ENCODE measurements at regions not wholly inside any gene's neighbourhood (a gene's known extent, or its start where the extent isn't known, plus 50 kb on each side); places are given as distances from the start of the nearest gene placed in this dataset.

DNA sequence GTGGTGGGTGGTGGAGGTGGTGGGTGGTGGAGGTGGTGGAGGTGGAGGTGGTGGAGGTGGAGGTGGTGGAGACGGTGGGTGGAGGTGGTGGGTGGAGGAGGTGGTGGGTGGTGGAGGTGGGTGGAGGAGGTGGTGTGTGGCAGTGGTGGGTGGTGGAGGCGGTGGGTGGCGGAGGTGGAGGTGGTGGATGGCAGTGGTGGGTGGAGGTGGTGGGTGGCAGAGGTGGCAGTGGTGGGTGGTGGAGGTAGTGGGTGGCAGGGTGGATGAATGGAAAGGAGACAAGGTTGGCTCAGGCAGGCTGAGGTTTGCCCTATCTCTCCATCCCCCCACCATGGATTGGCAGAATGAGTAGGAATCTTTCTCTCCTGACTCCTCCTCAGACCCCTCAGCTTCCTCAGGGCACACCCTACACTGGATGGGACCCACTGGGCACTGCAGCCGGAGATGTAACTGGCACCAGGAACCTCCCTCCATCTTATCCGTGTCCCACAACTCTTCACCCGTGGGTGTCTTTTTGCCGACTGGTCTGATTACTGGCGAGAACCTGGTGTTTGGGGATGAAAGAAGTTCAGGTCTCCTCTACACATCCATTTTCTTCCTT, 166.3 kb downstream of the C9orf50 start:
- Histone ChIP-seq H3K4me3 (ENCODE audit: insufficient read depth in 1 of 2, low read depth in 1 of 2, low read length in 2 of 2) (no peak overlapping the region), H4K8ac (ENCODE audit: low read length) (no peak overlapping the region), H3K4me1 (ENCODE audit: control insufficient read depth, insufficient read depth, low read depth, low read length) (peaks cover 23% of the 10 kb centered on the region), H2BK5ac (ENCODE audit: low read depth, low read length, poor library complexity, severe bottlenecking) (no peak overlapping the region), H3K9ac (ENCODE audit: low read length) (no peak overlapping the region), H2BK120ac (ENCODE audit: low read depth, low read length) (no peak overlapping the region), H4K91ac (ENCODE audit: low read length) (peak overlapping the region; percentile 58), H3K23ac (ENCODE audit: low read length in 2 of 2) (no peak overlapping the region), H3K27me3 (ENCODE audit: control insufficient read depth in 1 of 2, insufficient read depth in 1 of 2, low read length in 2 of 2) (no peaks in the 10 kb centered on the region), H3K9me3 (ENCODE audit: control insufficient read depth, low read length) (no peaks in the 10 kb centered on the region), H3K27ac (ENCODE audit: low read length, poor library complexity, severe bottlenecking) (no peak overlapping the region), H2AFZ (ENCODE audit: low read depth, low read length) (no peak overlapping the region), H3K14ac (ENCODE audit: low read length in 2 of 2) (no peak overlapping the region), H3K18ac (ENCODE audit: low read depth in 1 of 2, low read length in 2 of 2) (no peak overlapping the region), H3K79me1 (replicated peaks; ENCODE audit: low read length, poor library complexity, severe bottlenecking) (no peaks in the 10 kb centered on the region), H3K4me2 (ENCODE audit: low read length, poor library complexity, severe bottlenecking) (no peak overlapping the region), H3K4ac (ENCODE audit: low read depth in 1 of 2, low read length in 2 of 2) (no peak overlapping the region), H2BK15ac (ENCODE audit: low read depth, poor library complexity, severe bottlenecking) (no peak overlapping the region), H3K36me3 (ENCODE audit: control insufficient read depth in 1 of 2, insufficient read depth in 2 of 2, low read depth in 1 of 2, low read length in 2 of 2) (no peaks in the 10 kb centered on the region), H2AK5ac (ENCODE audit: low read length, severe bottlenecking) (no peak overlapping the region), H2BK12ac (ENCODE audit: low read length in 2 of 2) (peak overlapping the region in 1 of 2 experiments; percentile 81)
- no peak for DNase-seq
- 90% methylated on average over 6 of the region's 8 CpGs for WGBS

DNA sequence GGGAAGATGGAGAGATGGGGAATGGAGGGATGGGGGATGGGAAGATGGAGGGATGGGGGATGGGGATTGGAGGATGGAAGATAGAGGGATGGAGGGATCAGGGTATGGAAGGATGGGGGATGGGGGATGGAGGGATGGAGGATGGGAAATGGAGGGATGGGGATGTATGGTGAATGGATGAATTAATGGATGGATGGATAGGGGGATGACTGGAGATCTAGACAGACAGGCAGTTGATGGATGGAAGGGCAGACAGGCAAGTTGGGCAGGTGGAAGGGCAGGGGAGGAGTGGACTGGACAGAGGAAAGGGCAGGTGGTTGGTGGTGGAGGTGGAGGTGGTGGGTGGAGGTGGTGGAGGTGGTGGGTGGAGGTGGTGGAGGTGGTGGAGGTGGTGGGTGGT, 167.2 kb downstream of the C9orf50 start:
- Histone ChIP-seq H2BK12ac (ENCODE audit: low read length in 2 of 2) (no peak overlapping the region), H3K27me3 (ENCODE audit: control insufficient read depth in 1 of 2, insufficient read depth in 1 of 2, low read length in 2 of 2) (no peaks in the 10 kb centered on the region), H2BK120ac (ENCODE audit: low read depth, low read length) (no peak overlapping the region), H3K23ac (ENCODE audit: low read length in 2 of 2) (no peak overlapping the region), H3K4me1 (ENCODE audit: control insufficient read depth, insufficient read depth, low read depth, low read length) (peaks cover 15% of the 10 kb centered on the region), H2AK5ac (ENCODE audit: low read length, severe bottlenecking) (no peak overlapping the region), H3K14ac (ENCODE audit: low read length in 2 of 2) (no peak overlapping the region), H2AFZ (ENCODE audit: low read depth, low read length) (no peak overlapping the region), H3K9ac (ENCODE audit: low read length) (no peak overlapping the region), H3K79me1 (replicated peaks; ENCODE audit: low read length, poor library complexity, severe bottlenecking) (no peaks in the 10 kb centered on the region), H3K4me3 (ENCODE audit: insufficient read depth in 1 of 2, low read depth in 1 of 2, low read length in 2 of 2) (no peak overlapping the region), H3K18ac (ENCODE audit: low read depth in 1 of 2, low read length in 2 of 2) (no peak overlapping the region), H3K36me3 (ENCODE audit: control insufficient read depth in 1 of 2, insufficient read depth in 2 of 2, low read depth in 1 of 2, low read length in 2 of 2) (no peaks in the 10 kb centered on the region), H4K91ac (ENCODE audit: low read length) (peak overlapping the region; percentile 64), H2BK15ac (ENCODE audit: low read depth, poor library complexity, severe bottlenecking) (no peak overlapping the region), H3K27ac (ENCODE audit: low read length, poor library complexity, severe bottlenecking) (no peak overlapping the region), H3K4ac (ENCODE audit: low read depth in 1 of 2, low read length in 2 of 2) (no peak overlapping the region), H3K9me3 (ENCODE audit: control insufficient read depth, low read length) (no peaks in the 10 kb centered on the region), H3K4me2 (ENCODE audit: low read length, poor library complexity, severe bottlenecking) (no peak overlapping the region), H2BK5ac (ENCODE audit: low read depth, low read length, poor library complexity, severe bottlenecking) (no peak overlapping the region), H4K8ac (ENCODE audit: low read length) (no peak overlapping the region)
- no peak for DNase-seq

DNA sequence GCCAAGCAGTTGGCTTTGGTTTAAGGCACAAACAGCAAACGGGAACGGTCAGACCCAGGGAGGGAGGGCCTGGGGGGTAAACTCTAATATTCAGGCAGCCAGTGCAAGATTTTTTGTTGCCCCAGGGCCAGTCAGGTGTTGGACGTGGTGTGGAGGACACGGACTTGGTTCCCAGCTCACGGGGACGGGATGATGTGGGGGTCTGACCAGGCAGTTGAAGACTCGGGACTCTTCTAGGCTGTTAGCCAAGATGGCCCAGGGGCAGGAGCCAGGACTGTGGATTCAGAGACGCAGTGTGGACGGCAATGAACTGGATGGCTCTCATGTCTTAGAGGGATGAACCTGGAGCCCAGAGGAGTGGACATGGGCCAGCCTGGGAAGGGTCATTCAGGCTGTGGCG, 169.2 kb downstream of the C9orf50 start:
- no peak overlapping the region for H3K14ac ChIP-seq (ENCODE audit: low read length in 2 of 2)
- 88% methylated on average over 10 of the region's 10 CpGs for WGBS
- H3K27me3 ChIP-seq (ENCODE audit: control insufficient read depth in 1 of 2, insufficient read depth in 1 of 2, low read length in 2 of 2) = no peaks in the 10 kb centered on the region
- H4K8ac ChIP-seq (ENCODE audit: low read length) = no peak overlapping the region
- no peak overlapping the region for H3K4me3 ChIP-seq (ENCODE audit: insufficient read depth in 1 of 2, low read depth in 1 of 2, low read length in 2 of 2)
- H3K4me2 ChIP-seq (ENCODE audit: low read length, poor library complexity, severe bottlenecking) = no peak overlapping the region
- H3K9me3 ChIP-seq (ENCODE audit: control insufficient read depth, low read length) = no peaks in the 10 kb centered on the region
- peaks cover 7% of the 10 kb centered on the region for H3K4me1 ChIP-seq (ENCODE audit: control insufficient read depth, insufficient read depth, low read depth, low read length)
- H2AK5ac ChIP-seq (ENCODE audit: low read length, severe bottlenecking) = no peak overlapping the region
- no peaks in the 10 kb centered on the region for H3K36me3 ChIP-seq (ENCODE audit: control insufficient read depth in 1 of 2, insufficient read depth in 2 of 2, low read depth in 1 of 2, low read length in 2 of 2)
- no peaks in the 10 kb centered on the region for H3K79me1 ChIP-seq (replicated peaks; ENCODE audit: low read length, poor library complexity, severe bottlenecking)
- no peak overlapping the region for H3K18ac ChIP-seq (ENCODE audit: low read depth in 1 of 2, low read length in 2 of 2)
- DNase-seq = no peak
- no peak overlapping the region for H2BK120ac ChIP-seq (ENCODE audit: low read depth, low read length)
- peak overlapping the region; percentile 64 for H3K9ac ChIP-seq (ENCODE audit: low read length)
- peak overlapping the region; percentile 34 for H4K91ac ChIP-seq (ENCODE audit: low read length)
- peak overlapping the region in 1 of 2 experiments; percentile 38 for H2BK12ac ChIP-seq (ENCODE audit: low read length in 2 of 2)
- no peak overlapping the region for H3K4ac ChIP-seq (ENCODE audit: low read depth in 1 of 2, low read length in 2 of 2)
- H2AFZ ChIP-seq (ENCODE audit: low read depth, low read length) = no peak overlapping the region
- H3K23ac ChIP-seq (ENCODE audit: low read length in 2 of 2) = no peak overlapping the region
- H3K27ac ChIP-seq (ENCODE audit: low read length, poor library complexity, severe bottlenecking) = no peak overlapping the region
- no peak overlapping the region for H2BK5ac ChIP-seq (ENCODE audit: low read depth, low read length, poor library complexity, severe bottlenecking)
- peak overlapping the region; percentile 44 for H2BK15ac ChIP-seq (ENCODE audit: low read depth, poor library complexity, severe bottlenecking)

DNA sequence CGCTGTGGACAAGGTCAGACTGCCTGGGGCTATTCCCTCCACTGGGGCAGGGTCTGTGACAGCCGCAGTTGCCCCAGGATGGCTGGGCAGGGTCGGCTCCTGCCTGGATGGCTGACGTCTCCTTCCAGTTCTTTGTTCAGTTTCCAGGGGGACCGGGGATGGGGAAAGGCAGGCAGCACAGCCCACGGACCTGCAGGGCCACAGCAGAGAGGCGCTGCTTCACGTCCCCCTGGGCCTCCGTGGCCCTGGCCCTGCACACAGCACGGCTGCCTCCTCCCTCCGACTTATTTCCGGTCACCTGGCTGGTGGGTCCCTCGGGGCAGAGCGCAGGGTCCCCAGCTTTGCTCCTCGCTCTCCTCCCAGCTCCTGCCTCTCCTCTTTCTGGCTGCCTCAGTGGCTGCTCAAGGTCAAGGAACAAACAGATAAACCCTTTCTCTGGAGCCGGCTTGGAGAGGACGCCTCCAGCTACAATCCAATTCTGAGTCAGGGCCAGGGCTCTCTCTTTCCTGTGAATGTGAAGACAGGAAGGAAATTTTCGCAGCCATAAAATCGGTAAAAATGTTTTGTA, 169.7 kb downstream of the C9orf50 start:
- 69% methylated on average over 18 of the region's 19 CpGs for WGBS
- Histone ChIP-seq H2BK120ac (ENCODE audit: low read depth, low read length) (no peak overlapping the region), H3K18ac (ENCODE audit: low read depth in 1 of 2, low read length in 2 of 2) (peak overlapping the region in 1 of 2 experiments; percentile 88), H2BK5ac (ENCODE audit: low read depth, low read length, poor library complexity, severe bottlenecking) (no peak overlapping the region), H4K8ac (ENCODE audit: low read length) (peak overlapping the region; percentile 73), H2BK12ac (ENCODE audit: low read length in 2 of 2) (peak overlapping the region; percentile 38 to 80), H2BK15ac (ENCODE audit: low read depth, poor library complexity, severe bottlenecking) (no peak overlapping the region), H3K9me3 (ENCODE audit: control insufficient read depth, low read length) (no peaks in the 10 kb centered on the region), H2AK5ac (ENCODE audit: low read length, severe bottlenecking) (no peak overlapping the region), H3K27ac (ENCODE audit: low read length, poor library complexity, severe bottlenecking) (no peak overlapping the region), H3K14ac (ENCODE audit: low read length in 2 of 2) (no peak overlapping the region), H3K4ac (ENCODE audit: low read depth in 1 of 2, low read length in 2 of 2) (peak overlapping the region in 1 of 2 experiments; percentile 64), H4K91ac (ENCODE audit: low read length) (peak overlapping the region; percentile 56), H3K4me2 (ENCODE audit: low read length, poor library complexity, severe bottlenecking) (no peak overlapping the region), H3K4me3 (ENCODE audit: insufficient read depth in 1 of 2, low read depth in 1 of 2, low read length in 2 of 2) (no peak overlapping the region), H3K27me3 (ENCODE audit: control insufficient read depth in 1 of 2, insufficient read depth in 1 of 2, low read length in 2 of 2) (no peaks in the 10 kb centered on the region), H3K4me1 (ENCODE audit: control insufficient read depth, insufficient read depth, low read depth, low read length) (peaks cover 7% of the 10 kb centered on the region), H3K23ac (ENCODE audit: low read length in 2 of 2) (no peak overlapping the region), H2AFZ (ENCODE audit: low read depth, low read length) (peak overlapping the region; percentile 29), H3K79me1 (replicated peaks; ENCODE audit: low read length, poor library complexity, severe bottlenecking) (no peaks in the 10 kb centered on the region), H3K9ac (ENCODE audit: low read length) (peak overlapping the region; percentile 64), H3K36me3 (ENCODE audit: control insufficient read depth in 1 of 2, insufficient read depth in 2 of 2, low read depth in 1 of 2, low read length in 2 of 2) (no peaks in the 10 kb centered on the region)
- DNase-seq = no peak

Measured in mesenchymal stem cell (in vitro differentiated cells and primary cell).